Endodermal cell (in vitro differentiated cells): ENCODE measurements at regions not wholly inside any gene's neighbourhood (a gene's known extent, or its start where the extent isn't known, plus 50 kb on each side); places are given as distances from the start of the nearest gene placed in this dataset.

Experiments
- DNase-seq: peaks from one replicate; pipeline ENCODE4 v3.0.0-alpha.2; 2017
- H3K27ac ChIP-seq: 2 replicates; pipeline ENCODE4 v1.5.1; 2013; ENCODE audit warnings: mild to moderate bottlenecking, low read depth, low read length, moderate library complexity
- H3K27me3 ChIP-seq: 2 replicates; pipeline ENCODE4 v1.6.1; 2013; ENCODE audit warnings: mild to moderate bottlenecking, low read length, moderate library complexity; ENCODE audit not compliant: insufficient read depth, control insufficient read depth, poor library complexity, severe bottlenecking
- H3K36me3 ChIP-seq: 2 replicates; pipeline ENCODE4 v1.7.0; 2013; ENCODE audit warnings: mild to moderate bottlenecking, low read length, moderate library complexity; ENCODE audit not compliant: control insufficient read depth, insufficient read depth
- H3K4me1 ChIP-seq: one replicate; pipeline ENCODE4 v1.7.0; 2013; ENCODE audit warnings: low read length; ENCODE audit not compliant: control insufficient read depth, insufficient read depth
- H3K4me3 ChIP-seq: 2 replicates; pipeline ENCODE4 v1.5.1; 2013; ENCODE audit warnings: mild to moderate bottlenecking, low read length, moderate library complexity
- H3K9ac ChIP-seq: 2 replicates; pipeline ENCODE4 v1.6.1; 2013; ENCODE audit warnings: mild to moderate bottlenecking, low read length, moderate library complexity; ENCODE audit not compliant: poor library complexity, severe bottlenecking; ENCODE audit errors: extremely low read depth
- H3K9me3 ChIP-seq: 2 replicates; pipeline ENCODE4 v1.6.1; 2013; ENCODE audit warnings: mild to moderate bottlenecking, low read length, moderate library complexity; ENCODE audit not compliant: control insufficient read depth
- H3K27ac Mint-ChIP-seq: 2 replicates; pipeline ENCODE4 v1.8.0; 2020; ENCODE audit warnings: mixed read lengths
- H3K27me3 Mint-ChIP-seq: 2 replicates; pipeline ENCODE4 v1.8.0; 2021; ENCODE audit warnings: mild to moderate bottlenecking, mixed read lengths; ENCODE audit not compliant: insufficient read depth
- H3K36me3 Mint-ChIP-seq: 2 replicates; pipeline ENCODE4 v1.8.0; 2020; ENCODE audit warnings: low read depth, mixed read lengths
- H3K4me1 Mint-ChIP-seq: 2 replicates; pipeline ENCODE4 v1.8.0; 2020; ENCODE audit warnings: mixed read lengths
- H3K4me3 Mint-ChIP-seq: 2 replicates; pipeline ENCODE4 v1.8.0; 2020; ENCODE audit warnings: mild to moderate bottlenecking, moderate library complexity, mixed read lengths
- H3K9me3 Mint-ChIP-seq: 2 replicates; pipeline ENCODE4 v1.8.0; 2020; ENCODE audit warnings: mild to moderate bottlenecking, mixed read lengths
- WGBS, 2 experiments: methylation state at CpG; one replicate each; pipeline versions ENCODE4 v1.1.5 to v1.1.7; 2013; ENCODE audit warnings: missing lambda C conversion rate in 2 of 2, mixed read lengths in 1 of 2; ENCODE audit not compliant: insufficient coverage in 1 of 2, insufficient read length in 1 of 2; 5-methylcytosine and 5-hydroxymethylcytosine counted together
- TF ChIP-seq, protein P1 (sequence below): fragments of 200-600 bp; sonication (generic); conservative IDR thresholded peaks from 2 replicates; pipeline ENCODE4 v1.5.0; 2021; ENCODE audit warnings: antibody characterized with exemption, mild to moderate bottlenecking

DNA sequence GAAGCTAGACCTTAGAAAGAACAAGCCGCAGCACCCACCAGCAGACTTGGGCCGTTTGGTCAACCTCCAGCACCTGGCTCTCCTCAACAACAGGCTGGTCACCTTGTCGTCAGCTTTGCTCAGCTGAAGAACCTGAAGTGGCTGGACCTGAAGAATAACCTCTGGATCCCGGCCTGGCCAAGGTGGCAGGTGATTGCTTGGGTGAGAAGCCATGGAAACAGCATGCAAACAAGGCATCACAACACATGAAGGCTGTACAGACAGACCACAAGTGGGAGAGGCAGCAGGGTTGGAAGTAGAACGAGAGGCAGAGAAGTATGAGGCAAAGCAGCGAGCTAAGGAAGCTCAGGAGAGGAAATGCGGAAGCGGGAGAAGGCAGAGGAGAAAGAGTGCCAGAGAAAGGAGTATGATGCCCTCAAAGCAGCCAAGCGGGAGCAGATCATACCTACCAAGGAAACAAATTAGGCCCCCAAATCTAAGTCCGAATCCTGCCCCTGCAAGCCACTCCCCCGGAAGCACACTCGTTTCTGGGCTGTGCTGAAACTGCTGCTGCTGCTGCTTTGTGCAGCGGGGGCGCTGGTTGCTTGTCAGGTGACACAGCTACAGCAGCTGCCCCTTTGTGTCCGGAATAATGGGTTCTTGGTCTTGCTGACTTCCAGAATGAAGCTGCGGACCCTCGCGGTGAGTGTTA lies 121.6 kb upstream of the LGSN start:
- H3K27ac ChIP-seq = no peak overlapping the region
- no peak overlapping the region for H3K4me3 ChIP-seq
- 91% methylated on average over 15 to 18 of the region's 18 CpGs for WGBS, 2 experiments
- no peak overlapping the region for H3K9ac ChIP-seq
- no peaks in the 10 kb centered on the region for H3K9me3 ChIP-seq
- H3K27me3 ChIP-seq = no peaks in the 10 kb centered on the region
- H3K36me3 Mint-ChIP-seq = no peaks in the 10 kb centered on the region
- H3K36me3 ChIP-seq = no peaks in the 10 kb centered on the region
- peak; percentile 61 for DNase-seq
- peaks cover 2% of the 10 kb centered on the region for H3K27me3 Mint-ChIP-seq
- no peaks in the 10 kb centered on the region for H3K4me1 Mint-ChIP-seq
- no peaks in the 10 kb centered on the region for H3K4me1 ChIP-seq
- H3K9me3 Mint-ChIP-seq = peaks cover 14% of the 10 kb centered on the region
- TF ChIP-seq, protein P1, sequence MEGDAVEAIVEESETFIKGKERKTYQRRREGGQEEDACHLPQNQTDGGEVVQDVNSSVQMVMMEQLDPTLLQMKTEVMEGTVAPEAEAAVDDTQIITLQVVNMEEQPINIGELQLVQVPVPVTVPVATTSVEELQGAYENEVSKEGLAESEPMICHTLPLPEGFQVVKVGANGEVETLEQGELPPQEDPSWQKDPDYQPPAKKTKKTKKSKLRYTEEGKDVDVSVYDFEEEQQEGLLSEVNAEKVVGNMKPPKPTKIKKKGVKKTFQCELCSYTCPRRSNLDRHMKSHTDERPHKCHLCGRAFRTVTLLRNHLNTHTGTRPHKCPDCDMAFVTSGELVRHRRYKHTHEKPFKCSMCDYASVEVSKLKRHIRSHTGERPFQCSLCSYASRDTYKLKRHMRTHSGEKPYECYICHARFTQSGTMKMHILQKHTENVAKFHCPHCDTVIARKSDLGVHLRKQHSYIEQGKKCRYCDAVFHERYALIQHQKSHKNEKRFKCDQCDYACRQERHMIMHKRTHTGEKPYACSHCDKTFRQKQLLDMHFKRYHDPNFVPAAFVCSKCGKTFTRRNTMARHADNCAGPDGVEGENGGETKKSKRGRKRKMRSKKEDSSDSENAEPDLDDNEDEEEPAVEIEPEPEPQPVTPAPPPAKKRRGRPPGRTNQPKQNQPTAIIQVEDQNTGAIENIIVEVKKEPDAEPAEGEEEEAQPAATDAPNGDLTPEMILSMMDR = no peak
- no peak overlapping the region for H3K27ac Mint-ChIP-seq
- H3K4me3 Mint-ChIP-seq = no peak overlapping the region

DNA sequence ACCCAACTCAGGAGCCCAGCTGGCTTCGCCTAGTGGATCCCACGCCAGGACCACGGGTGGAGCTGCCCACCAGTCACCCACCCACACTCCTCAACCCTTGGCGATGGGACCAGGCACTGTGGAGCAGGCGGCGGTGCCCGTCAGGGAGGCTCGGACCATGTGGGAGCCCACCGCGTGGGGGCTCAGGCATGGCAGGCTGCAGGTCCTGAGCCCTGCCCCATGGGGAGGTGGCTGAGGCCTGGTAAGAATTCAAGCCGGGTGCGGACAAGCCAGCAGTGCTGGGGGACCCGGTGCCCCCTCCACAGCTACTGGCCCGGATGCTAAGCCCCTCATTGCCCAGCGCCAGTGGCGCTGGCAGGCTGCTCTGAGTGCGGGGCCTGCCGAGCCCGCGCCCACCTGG lies 123.1 kb upstream of the LGSN start:
- H3K4me1 ChIP-seq = no peaks in the 10 kb centered on the region
- no peaks in the 10 kb centered on the region for H3K9me3 ChIP-seq
- Mint-ChIP-seq H3K27ac (no peak overlapping the region), H3K27me3 (peaks cover 2% of the 10 kb centered on the region), H3K4me1 (no peaks in the 10 kb centered on the region), H3K4me3 (no peak overlapping the region), H3K36me3 (no peaks in the 10 kb centered on the region), H3K9me3 (peaks cover 14% of the 10 kb centered on the region)
- H3K9ac ChIP-seq = no peak overlapping the region
- no peaks in the 10 kb centered on the region for H3K27me3 ChIP-seq
- no peak for DNase-seq
- TF ChIP-seq, protein P1 = no peak
- 91 to 96% methylated on average over 7 to 20 of the region's 20 CpGs for WGBS, 2 experiments
- no peak overlapping the region for H3K4me3 ChIP-seq
- no peaks in the 10 kb centered on the region for H3K36me3 ChIP-seq
- H3K27ac ChIP-seq = no peak overlapping the region

DNA sequence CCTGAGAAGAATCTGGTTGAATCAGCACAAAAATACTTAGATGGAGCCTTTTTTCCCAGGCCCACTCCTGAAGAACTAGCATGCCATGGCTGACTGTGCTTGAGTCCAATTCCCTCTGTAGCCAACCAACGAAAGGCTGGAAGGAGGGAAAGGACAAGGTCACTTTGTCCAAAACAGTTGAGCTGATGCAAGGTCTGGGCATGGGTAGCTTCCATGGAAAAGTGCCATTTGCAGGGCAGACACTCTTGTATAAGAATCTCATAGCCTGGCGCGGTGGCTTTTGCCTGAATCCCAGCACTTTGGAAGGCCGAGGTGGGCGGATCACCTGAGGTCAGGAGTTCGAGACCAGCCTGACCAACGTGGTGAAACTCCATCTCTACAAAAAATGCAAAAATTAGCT lies 125.0 kb upstream of the LGSN start:
- no peak overlapping the region for H3K9ac ChIP-seq
- no peaks in the 10 kb centered on the region for H3K4me1 Mint-ChIP-seq
- no peak for DNase-seq
- no peaks in the 10 kb centered on the region for H3K27me3 Mint-ChIP-seq
- no peak overlapping the region for H3K27ac Mint-ChIP-seq
- H3K9me3 ChIP-seq = no peaks in the 10 kb centered on the region
- no peak overlapping the region for H3K27ac ChIP-seq
- no peak overlapping the region for H3K4me3 Mint-ChIP-seq
- WGBS, 2 experiments = 91 to 98% methylated on average over 6 to 7 of the region's 7 CpGs
- H3K36me3 ChIP-seq = no peaks in the 10 kb centered on the region
- no peaks in the 10 kb centered on the region for H3K4me1 ChIP-seq
- H3K36me3 Mint-ChIP-seq = no peaks in the 10 kb centered on the region
- TF ChIP-seq, protein P1 = no peak
- no peak overlapping the region for H3K4me3 ChIP-seq
- H3K27me3 ChIP-seq = no peaks in the 10 kb centered on the region
- H3K9me3 Mint-ChIP-seq = peaks cover 14% of the 10 kb centered on the region
